Neural progenitor cell (in vitro differentiated cells): ENCODE measurements at regions not wholly inside any gene's neighbourhood (a gene's known extent, or its start where the extent isn't known, plus 50 kb on each side); places are given as distances from the start of the nearest gene placed in this dataset.
A peak's percentile ranks its signal among the peaks of the same experiment; 100 is the strongest.

ENCODE experiments used
- DNase-seq: peaks from one replicate; pipeline ENCODE4 v3.0.0-alpha.2; 2016; ENCODE audit warnings: low spot score
- H2AFZ ChIP-seq: fragments of 200-600 bp; sonication (generic); replicated peaks from 2 replicates; pipeline ENCODE4 v1.6.1; 2016; ENCODE audit warnings: antibody characterized with exemption
- H3F3A ChIP-seq: fragments of 200-600 bp; sonication (generic); 2 replicates; pipeline ENCODE4 v1.6.1; 2016; ENCODE audit warnings: antibody characterized with exemption, low read depth
- H3K27ac ChIP-seq: fragments of 200-600 bp; sonication (generic); 2 replicates; pipeline ENCODE4 v1.5.1; 2016; ENCODE audit warnings: mild to moderate bottlenecking
- H3K27me3 ChIP-seq: fragments of 200-600 bp; sonication (generic); 2 replicates; pipeline ENCODE4 v1.6.1; 2016; ENCODE audit warnings: mild to moderate bottlenecking, moderate library complexity
- H3K36me3 ChIP-seq: fragments of 200-600 bp; sonication (generic); 2 replicates; pipeline ENCODE4 v1.5.1; 2016
- H3K4me1 ChIP-seq: fragments of 200-600 bp; sonication (generic); 2 replicates; pipeline ENCODE4 v1.6.1; 2016; ENCODE audit warnings: mixed run types
- H3K4me2 ChIP-seq: fragments of 200-600 bp; sonication (generic); 2 replicates; pipeline ENCODE4 v1.6.1; 2016
- H3K4me3 ChIP-seq: fragments of 200-600 bp; sonication (generic); 2 replicates; pipeline ENCODE4 v1.5.1; 2016
- H3K79me2 ChIP-seq: fragments of 200-600 bp; sonication (generic); 2 replicates; pipeline ENCODE4 v1.6.1; 2016; ENCODE audit warnings: low read depth
- H3K9ac ChIP-seq: fragments of 200-600 bp; sonication (generic); 2 replicates; pipeline ENCODE4 v1.6.1; 2016
- H3K9me3 ChIP-seq: fragments of 200-600 bp; sonication (generic); 2 replicates; pipeline ENCODE4 v1.5.1; 2016; ENCODE audit warnings: low read depth
- H4K20me1 ChIP-seq: fragments of 200-600 bp; sonication (generic); 2 replicates; pipeline ENCODE4 v1.6.1; 2016; ENCODE audit warnings: low read depth
- H3K27ac Mint-ChIP-seq: 3 replicates; pipeline ENCODE4 v1.8.0; 2021; ENCODE audit warnings: mixed read lengths
- H3K27me3 Mint-ChIP-seq: 2 replicates; pipeline ENCODE4 v1.8.0; 2022; ENCODE audit warnings: low read depth, mild to moderate bottlenecking, inconsistent platforms, moderate library complexity, mixed read lengths; ENCODE audit not compliant: insufficient read depth
- H3K36me3 Mint-ChIP-seq: 3 replicates; pipeline ENCODE4 v1.8.0; 2021; ENCODE audit warnings: mixed read lengths
- H3K4me1 Mint-ChIP-seq: 3 replicates; pipeline ENCODE4 v1.8.0; 2021; ENCODE audit warnings: mixed read lengths
- H3K4me3 Mint-ChIP-seq: 3 replicates; pipeline ENCODE4 v1.8.0; 2021; ENCODE audit warnings: mild to moderate bottlenecking, moderate library complexity, mixed read lengths
- H3K9me3 Mint-ChIP-seq: 3 replicates; pipeline ENCODE4 v1.8.0; 2020; ENCODE audit warnings: mixed read lengths
- EZH2 ChIP-seq: fragments of 200-600 bp; sonication (generic); IDR thresholded peaks from 2 replicates; pipeline ENCODE4 v1.6.1; 2017; ENCODE audit warnings: antibody characterized with exemption, mild to moderate bottlenecking, moderate library complexity
- EZH2phosphoT487 ChIP-seq: fragments of 200-600 bp; sonication (generic); IDR thresholded peaks from 2 replicates; pipeline ENCODE4 v1.6.1; 2017; ENCODE audit warnings: antibody characterized with exemption
- TF ChIP-seq, protein P1 (sequence below): fragments of 200-600 bp; sonication (generic); IDR thresholded peaks from 2 replicates; pipeline ENCODE4 v1.5.1; 2017; ENCODE audit warnings: antibody characterized with exemption, mild to moderate bottlenecking

- Histone ChIP-seq H4K20me1 (no peaks in the 10 kb centered on the region), H3K79me2 (no peaks in the 10 kb centered on the region), H3K4me1 (peaks cover 20% of the 10 kb centered on the region), H3K9ac (no peak overlapping the region), H3K9me3 (no peaks in the 10 kb centered on the region), H3K27me3 (no peaks in the 10 kb centered on the region), H3F3A (no peaks in the 10 kb centered on the region), H2AFZ (peak overlapping the region; percentile 56), H3K27ac (no peak overlapping the region), H3K4me3 (no peak overlapping the region), H3K36me3 (no peaks in the 10 kb centered on the region), H3K4me2 (peak overlapping the region; percentile 16)
- no peak overlapping the region for H3K4me3 Mint-ChIP-seq
- H3K27me3 Mint-ChIP-seq = peaks cover 3% of the 10 kb centered on the region
- TF ChIP-seq EZH2phosphoT487 = no peak
- TF ChIP-seq, protein P1, sequence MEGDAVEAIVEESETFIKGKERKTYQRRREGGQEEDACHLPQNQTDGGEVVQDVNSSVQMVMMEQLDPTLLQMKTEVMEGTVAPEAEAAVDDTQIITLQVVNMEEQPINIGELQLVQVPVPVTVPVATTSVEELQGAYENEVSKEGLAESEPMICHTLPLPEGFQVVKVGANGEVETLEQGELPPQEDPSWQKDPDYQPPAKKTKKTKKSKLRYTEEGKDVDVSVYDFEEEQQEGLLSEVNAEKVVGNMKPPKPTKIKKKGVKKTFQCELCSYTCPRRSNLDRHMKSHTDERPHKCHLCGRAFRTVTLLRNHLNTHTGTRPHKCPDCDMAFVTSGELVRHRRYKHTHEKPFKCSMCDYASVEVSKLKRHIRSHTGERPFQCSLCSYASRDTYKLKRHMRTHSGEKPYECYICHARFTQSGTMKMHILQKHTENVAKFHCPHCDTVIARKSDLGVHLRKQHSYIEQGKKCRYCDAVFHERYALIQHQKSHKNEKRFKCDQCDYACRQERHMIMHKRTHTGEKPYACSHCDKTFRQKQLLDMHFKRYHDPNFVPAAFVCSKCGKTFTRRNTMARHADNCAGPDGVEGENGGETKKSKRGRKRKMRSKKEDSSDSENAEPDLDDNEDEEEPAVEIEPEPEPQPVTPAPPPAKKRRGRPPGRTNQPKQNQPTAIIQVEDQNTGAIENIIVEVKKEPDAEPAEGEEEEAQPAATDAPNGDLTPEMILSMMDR = no peak
- TF ChIP-seq EZH2 = no peak
- no peaks in the 10 kb centered on the region for H3K9me3 Mint-ChIP-seq
- no peaks in the 10 kb centered on the region for H3K36me3 Mint-ChIP-seq
- peaks cover 16% of the 10 kb centered on the region for H3K4me1 Mint-ChIP-seq
- no peak overlapping the region for H3K27ac Mint-ChIP-seq
- DNase-seq = peak; percentile 27
Measured at GRCh38 chr5:98064118-98064685, 709.3 kb upstream of the RGMB start.

- Histone ChIP-seq H3K4me3 (no peak overlapping the region), H2AFZ (no peak overlapping the region)
- no peak overlapping the region for H3K4me3 Mint-ChIP-seq
Measured at GRCh38 chr5:98065261-98065909, 708.1 kb upstream of the RGMB start.

GRCh38 chr5:98066910-98067309 lies 706.6 kb upstream of the RGMB start:
- Histone ChIP-seq H3K4me3 (no peak overlapping the region), H4K20me1 (no peaks in the 10 kb centered on the region), H3K4me1 (peaks cover 20% of the 10 kb centered on the region), H3K27me3 (no peaks in the 10 kb centered on the region), H3K36me3 (no peaks in the 10 kb centered on the region), H3K79me2 (no peaks in the 10 kb centered on the region), H2AFZ (no peak overlapping the region), H3K9ac (no peak overlapping the region), H3F3A (no peaks in the 10 kb centered on the region), H3K4me2 (no peak overlapping the region), H3K27ac (no peak overlapping the region), H3K9me3 (no peaks in the 10 kb centered on the region)
- Mint-ChIP-seq H3K27ac (no peak overlapping the region), H3K36me3 (no peaks in the 10 kb centered on the region), H3K4me1 (peaks cover 16% of the 10 kb centered on the region), H3K9me3 (no peaks in the 10 kb centered on the region), H3K27me3 (peaks cover 3% of the 10 kb centered on the region), H3K4me3 (no peak overlapping the region)
- TF ChIP-seq, protein P1 = no peak
- TF ChIP-seq EZH2 (no peak), EZH2phosphoT487 (no peak)
- no peak for DNase-seq

More at GRCh38 chr5:98065261-98065909, 708.1 kb upstream of the RGMB start:
- H4K20me1 ChIP-seq = no peaks in the 10 kb centered on the region
- H3K36me3 Mint-ChIP-seq = no peaks in the 10 kb centered on the region
- no peak for DNase-seq
- no peaks in the 10 kb centered on the region for H3K79me2 ChIP-seq
- no peaks in the 10 kb centered on the region for H3F3A ChIP-seq
- no peaks in the 10 kb centered on the region for H3K36me3 ChIP-seq
- H3K27me3 ChIP-seq = no peaks in the 10 kb centered on the region
- TF ChIP-seq, protein P1 = no peak
- TF ChIP-seq EZH2phosphoT487 = no peak
- TF ChIP-seq EZH2 = no peak
- peaks cover 3% of the 10 kb centered on the region for H3K27me3 Mint-ChIP-seq
- no peak overlapping the region for H3K9ac ChIP-seq
- peaks cover 16% of the 10 kb centered on the region for H3K4me1 Mint-ChIP-seq
- no peaks in the 10 kb centered on the region for H3K9me3 ChIP-seq
- no peaks in the 10 kb centered on the region for H3K9me3 Mint-ChIP-seq
- peaks cover 20% of the 10 kb centered on the region for H3K4me1 ChIP-seq
- H3K27ac ChIP-seq = no peak overlapping the region
- H3K4me2 ChIP-seq = no peak overlapping the region
- no peak overlapping the region for H3K27ac Mint-ChIP-seq
